HCT116 (cell line): ENCODE measurements at regions not wholly inside any gene's neighbourhood (a gene's known extent, or its start where the extent isn't known, plus 50 kb on each side); places are given as distances from the start of the nearest gene placed in this dataset.

Source experiments
- ATAC-seq: fragments of 200-7000 bp; cut with Tn5 transposase; 2 replicates; pipeline ENCODE4 v1.9.1; 2020; ENCODE audit warnings: mild to moderate bottlenecking, moderate library complexity
- BruUV-seq: library from RNA; stranded (reverse); fragments of 400-500 nt; replicated peaks from 2 replicates; lab custom pipeline; 2021; lab: Mats Ljungman, UMichigan
- CTCF ChIA-PET: fragments of 300-600 bp; sonication (Branson Sonifier 250); formaldehyde crosslinking; loops from one replicate; lab custom pipeline; 2021; ENCODE audit warnings: antibody characterized with exemption; lab: Charles Lee
- POLR2A ChIA-PET: fragments of 300-600, 350-600 bp; sonication (Branson Sonifier 250); formaldehyde crosslinking; loops from one replicate; lab custom pipeline; 2021; ENCODE audit warnings: antibody characterized with exemption; lab: Charles Lee
- RAD21 ChIA-PET, 2 experiments: fragments of 300-600 bp; sonication (Branson Sonifier 250); formaldehyde crosslinking; loops; one replicate each; lab custom pipeline; 2023; ENCODE audit warnings: low total read pairs in 2 of 2; ENCODE audit not compliant: uncharacterized antibody in 2 of 2, unreplicated experiment in 2 of 2, low non-redundant PET in 1 of 2; lab: Charles Lee
- DNase-seq: peaks from one replicate; pipeline ENCODE4 v3.0.0-alpha.2; 2010; ENCODE audit warnings: low read depth, low spot score
- H2AFZ ChIP-seq: fragments of 200-600 bp; shearing (Covaris generic), sonication (generic); 2 replicates; pipeline ENCODE4 v1.6.1; 2017; ENCODE audit warnings: low read depth, mixed run types, mixed read lengths, antibody characterized with exemption, low read length; ENCODE audit not compliant: poor library complexity, severe bottlenecking
- H3K27ac ChIP-seq: 2 replicates; pipeline ENCODE4 v1.5.1; 2012; ENCODE audit warnings: low read depth, low read length
- H3K27me3 ChIP-seq: fragments of 200-600 bp; sonication (generic); 2 replicates; pipeline ENCODE4 v1.6.1; 2016; ENCODE audit warnings: mixed run types, low read length, mixed read lengths; ENCODE audit not compliant: insufficient read depth
- H3K36me3 ChIP-seq, 2 experiments: fragments of 200-500 bp in 1 of 2; fragments of 200-600 bp in 1 of 2; sonication (Bioruptor generic) in 1 of 2; sonication (generic) in 1 of 2; 2 replicates each; pipeline versions ENCODE4 v1.5.1 to v1.6.1; 2014 to 2016; ENCODE audit warnings: low read length in 2 of 2, inconsistent platforms in 1 of 2, mixed read lengths in 1 of 2, mixed run types in 1 of 2; ENCODE audit not compliant: insufficient read depth in 2 of 2, control insufficient read depth in 1 of 2
- H3K4me1 ChIP-seq, 2 experiments: fragments of 200-600 bp in 1 of 2; sonication (generic) in 1 of 2; 2 replicates each; pipeline versions ENCODE4 v1.5.1 to v1.6.1; 2012 to 2017; ENCODE audit warnings: low read length in 2 of 2, inconsistent platforms in 1 of 2, mild to moderate bottlenecking in 1 of 2, mixed read lengths in 1 of 2, mixed run types in 1 of 2, moderate library complexity in 1 of 2; ENCODE audit not compliant: insufficient read depth in 2 of 2, control insufficient read depth in 1 of 2
- H3K4me2 ChIP-seq: fragments of 200-600 bp; sonication (generic); 2 replicates; pipeline ENCODE4 v1.6.1; 2017; ENCODE audit warnings: mixed run types, low read length, mixed read lengths
- H3K4me3 ChIP-seq, 2 experiments: fragments of 200-600 bp in 1 of 2; sonication (generic) in 1 of 2; replicated peaks in 1 of 2; 2 replicates each; pipeline ENCODE4 v1.5.1; 2011 to 2016; ENCODE audit warnings: low read length in 2 of 2, control low read depth in 1 of 2, low read depth in 1 of 2, mild to moderate bottlenecking in 1 of 2, mixed read lengths in 1 of 2, mixed run types in 1 of 2
- H3K79me2 ChIP-seq: fragments of 200-600 bp; sonication (generic); 2 replicates; pipeline ENCODE4 v1.6.1; 2017; ENCODE audit warnings: mild to moderate bottlenecking, mixed run types, low read length, moderate library complexity, mixed read lengths; ENCODE audit not compliant: insufficient read depth
- H3K9ac ChIP-seq: fragments of 200-600 bp; sonication (generic); 2 replicates; pipeline ENCODE4 v1.6.1; 2016; ENCODE audit warnings: low read length, mixed read lengths
- H3K9me2 ChIP-seq: fragments of 200-600 bp; sonication (generic), shearing (Covaris generic); 2 replicates; pipeline ENCODE4 v1.6.1; 2017; ENCODE audit warnings: mixed run types, mild to moderate bottlenecking, moderate library complexity; ENCODE audit not compliant: insufficient read depth
- H3K9me3 ChIP-seq, 2 experiments: fragments of 200-500 bp in 1 of 2; fragments of 200-600 bp in 1 of 2; sonication (Bioruptor generic) in 1 of 2; sonication (generic) in 1 of 2; 2 replicates each; pipeline ENCODE4 v1.6.1; 2014 to 2017; ENCODE audit warnings: low read length in 2 of 2, mixed read lengths in 2 of 2, inconsistent platforms in 1 of 2, low read depth in 1 of 2, mild to moderate bottlenecking in 1 of 2, mixed run types in 1 of 2, moderate library complexity in 1 of 2; ENCODE audit not compliant: control insufficient read depth in 1 of 2, insufficient read depth in 1 of 2
- H4K20me1 ChIP-seq: fragments of 200-600 bp; sonication (generic), shearing (Covaris generic); 2 replicates; pipeline ENCODE4 v1.6.1; 2017; ENCODE audit warnings: mixed run types, mild to moderate bottlenecking, moderate library complexity; ENCODE audit not compliant: insufficient read depth
- CBX3 ChIP-seq: IDR thresholded peaks from 2 replicates; pipeline ENCODE4 v1.6.1; 2012; ENCODE audit warnings: low read depth
- CTCF ChIP-seq, 3 experiments: fragments of 200-600 bp in 1 of 3; sonication (generic) in 1 of 3; IDR thresholded peaks in 2 of 3; conservative IDR thresholded peaks in 1 of 3; 2 replicates each; pipeline ENCODE4 v1.5.1; 2012 to 2017; ENCODE audit warnings: low read depth in 2 of 3, low read length in 2 of 3, antibody characterized with exemption in 1 of 3, borderline replicate concordance in 1 of 3, control low read depth in 1 of 3, mild to moderate bottlenecking in 1 of 3, mixed read lengths in 1 of 3, mixed run types in 1 of 3, moderate library complexity in 1 of 3; ENCODE audit not compliant: insufficient read depth in 1 of 3
- FOSL1 ChIP-seq: IDR thresholded peaks from 2 replicates; pipeline ENCODE4 v1.6.1; 2012; ENCODE audit warnings: low read depth
- JUND ChIP-seq: IDR thresholded peaks from 2 replicates; pipeline ENCODE4 v1.6.1; 2012
- MAX ChIP-seq: IDR thresholded peaks from 2 replicates; pipeline ENCODE4 v1.6.1; 2012
- POLR2AphosphoS5 ChIP-seq: IDR thresholded peaks from 2 replicates; pipeline ENCODE4 v1.6.1; 2011; ENCODE audit warnings: mild to moderate bottlenecking, low read depth, low read length, moderate library complexity
- RAD21 ChIP-seq: IDR thresholded peaks from 2 replicates; pipeline ENCODE4 v1.6.1; 2012; ENCODE audit warnings: low read depth, mild to moderate bottlenecking
- SIN3A ChIP-seq: IDR thresholded peaks from 2 replicates; pipeline ENCODE4 v1.6.1; 2012; ENCODE audit warnings: low read depth
- SP1 ChIP-seq: IDR thresholded peaks from 2 replicates; pipeline ENCODE4 v1.6.1; 2012; ENCODE audit warnings: low read depth
- SRF ChIP-seq: IDR thresholded peaks from 2 replicates; pipeline ENCODE4 v1.6.1; 2012; ENCODE audit warnings: low read depth
- TCF7L2 ChIP-seq: IDR thresholded peaks from 2 replicates; pipeline ENCODE4 v1.7.0; 2011; ENCODE audit warnings: borderline replicate concordance, inconsistent platforms; ENCODE audit not compliant: insufficient read depth, insufficient read length; ENCODE audit errors: extremely low read depth
- YY1 ChIP-seq: IDR thresholded peaks from 2 replicates; pipeline ENCODE4 v1.6.1; 2011; ENCODE audit warnings: low read length, low read depth, moderate library complexity, mild to moderate bottlenecking; ENCODE audit not compliant: insufficient replicate concordance; ENCODE audit errors: extremely low read depth
- ZFX ChIP-seq: fragments of 450-650 bp; IDR thresholded peaks from 2 replicates; pipeline ENCODE4 v1.6.1; 2017
- ZNF274 ChIP-seq: fragments of 200-500 bp; sonication (Bioruptor generic); IDR thresholded peaks from 2 replicates; pipeline ENCODE4 v1.6.1; 2014; ENCODE audit warnings: mild to moderate bottlenecking, low read depth, low read length, inconsistent platforms
- intact Hi-C: fragments of 100-400 bp; cut with micrococcal nuclease; formaldehyde crosslinking; loops from 2 replicates; pipeline ENCODE4 v1.10.0; 2022

- ChIA-PET RAD21 (no interaction called here), POLR2A (no interaction called here), CTCF (no interaction called here)
- Histone ChIP-seq H3K4me3 (no peak overlapping the region), H3K4me1 (no peaks in the 10 kb centered on the region), H3K79me2 (no peaks in the 10 kb centered on the region), H3K9me2 (no peaks in the 10 kb centered on the region), H3K36me3 (no peaks in the 10 kb centered on the region), H3K27me3 (no peaks in the 10 kb centered on the region), H3K27ac (no peak overlapping the region), H3K9me3 (peaks cover 0 to 4% of the 10 kb centered on the region in 2 experiments; a peak in 1 of 4 replicates), H3K4me2 (no peak overlapping the region), H4K20me1 (no peaks in the 10 kb centered on the region), H3K9ac (no peak overlapping the region), H2AFZ (no peak overlapping the region)
- DNase-seq (no peak), ATAC-seq (no peak)
- no TSS peak for BruUV-seq
- no peak for TF ChIP-seq JUND
- TF ChIP-seq MAX: no peak
- TF ChIP-seq ZFX: no peak
- no peak for TF ChIP-seq SP1
- no peak for TF ChIP-seq YY1
- TF ChIP-seq CTCF (IDR thresholded peaks at IDR 0.05 in 2 of 3, conservative IDR thresholded peaks at IDR 0.05 in 1 of 3; ENCODE audit: borderline replicate concordance in 1 of 3, insufficient read depth in 1 of 3, low read depth in 2 of 3, low read length in 2 of 3): no peak
- TF ChIP-seq TCF7L2: no peak
- no peak for TF ChIP-seq SRF
- TF ChIP-seq FOSL1: no peak
- no peak for TF ChIP-seq POLR2AphosphoS5
- TF ChIP-seq CBX3: no peak
- no peak for TF ChIP-seq ZNF274
- no peak for TF ChIP-seq RAD21
- TF ChIP-seq SIN3A: no peak
- intact Hi-C loops: no loop called here
These were observed 641.7 kb upstream of the GJE1 start for GRCh38 chr6:141490982-141491381.
